ENCODE measurements at regions not wholly inside any gene's neighbourhood (a gene's known extent, or its start where the extent isn't known, plus 50 kb on each side); places are given as distances from the start of the nearest gene placed in this dataset.
"Not testable (repeated sequence)": the region's sequence is repeated elsewhere in the genome, so short reads cannot be mapped to it uniquely, and the experiment has no call there.

- DNase-seq, result no peak
Measured at GRCh38 chr11:134505125-134505524, 93.1 kb upstream of the B3GAT1 start.

GRCh38 chr11:134504146-134504905, 92.3 kb upstream of the B3GAT1 start:
- no peak for DNase-seq

GRCh38 chr11:134503596-134503995, 91.6 kb upstream of the B3GAT1 start:
- no peak for DNase-seq

GRCh38 chr11:134503100-134503499, 91.1 kb upstream of the B3GAT1 start:
- no peak for DNase-seq

GRCh38 chr11:134502153-134502550, 90.1 kb upstream of the B3GAT1 start:
- DNase-seq, result no peak

- DNase-seq, result no peak
Measured at GRCh38 chr11:134501406-134502152, 89.5 kb upstream of the B3GAT1 start.

GRCh38 chr11:134500621-134501020, 88.6 kb upstream of the B3GAT1 start:
- DNase-seq, result no peak

GRCh38 chr11:134499990-134500389, 87.9 kb upstream of the B3GAT1 start:
- no peak for DNase-seq

GRCh38 chr11:134498326-134499139, 86.5 kb upstream of the B3GAT1 start:
- DNase-seq, result no peak

- DNase-seq, result no peak
Measured at GRCh38 chr11:134497586-134497985, 85.5 kb upstream of the B3GAT1 start.

GRCh38 chr11:134496058-134496457, 84.0 kb upstream of the B3GAT1 start:
- not testable (repeated sequence) for DNase-seq

GRCh38 chr11:134494395-134494794, 82.4 kb upstream of the B3GAT1 start:
- DNase-seq, result not testable (repeated sequence)

GRCh38 chr11:134492411-134492810, 80.4 kb upstream of the B3GAT1 start:
- DNase-seq, result not testable (repeated sequence)

- DNase-seq, result no peak
Measured at GRCh38 chr11:134489728-134490127, 77.7 kb upstream of the B3GAT1 start.

- DNase-seq, result no peak
Measured at GRCh38 chr11:134488913-134489312, 76.9 kb upstream of the B3GAT1 start.

- DNase-seq, result no peak
Measured at GRCh38 chr11:134488512-134488911, 76.5 kb upstream of the B3GAT1 start.

- no peak for DNase-seq
Measured at GRCh38 chr11:134487696-134488095, 75.7 kb upstream of the B3GAT1 start.

- DNase-seq, result no peak
Measured at GRCh38 chr11:134486704-134487103, 74.7 kb upstream of the B3GAT1 start.

- DNase-seq, result no peak
Measured at GRCh38 chr11:134486106-134486505, 74.1 kb upstream of the B3GAT1 start.

GRCh38 chr11:134485316-134485715, 73.3 kb upstream of the B3GAT1 start:
- DNase-seq, result no peak

GRCh38 chr11:134483857-134484256, 71.8 kb upstream of the B3GAT1 start:
- DNase-seq, result no peak

GRCh38 chr11:134483291-134483690, 71.2 kb upstream of the B3GAT1 start:
- DNase-seq, result no peak

GRCh38 chr11:134482865-134483264, 70.8 kb upstream of the B3GAT1 start:
- DNase-seq, result no peak
